ENCODE measurements at regions not wholly inside any gene's neighbourhood (a gene's known extent, or its start where the extent isn't known, plus 50 kb on each side); places are given as distances from the start of the nearest gene placed in this dataset.

DNA sequence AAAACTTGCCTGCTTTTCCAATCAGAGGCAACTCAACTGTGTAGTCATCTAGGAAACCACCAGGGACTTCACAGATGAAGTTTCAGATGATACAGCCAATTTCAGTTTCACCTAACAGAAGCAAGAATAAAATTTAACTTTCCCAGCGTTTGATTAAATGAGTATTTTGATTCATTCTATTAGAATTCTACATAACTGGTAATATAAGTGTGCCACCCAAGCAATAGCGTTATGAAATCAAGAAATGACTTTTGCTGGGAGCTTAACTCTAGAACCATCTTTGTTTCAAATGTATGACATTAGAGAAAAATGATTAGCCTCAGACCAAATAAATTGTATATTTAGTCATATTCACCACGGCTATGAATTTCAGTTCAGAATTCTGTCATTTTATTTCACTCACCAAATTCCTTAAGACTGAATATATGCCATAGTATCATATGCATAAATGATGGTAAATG is 239.3 kb downstream of the NRIP1 start:
- H3K79me2 ChIP-seq (ENCODE audit: low read length): no peaks in the 10 kb centered on the region
- POLR2A ChIA-PET (ENCODE audit: unreplicated experiment): no interaction called here
- H3F3A ChIP-seq (ENCODE audit: low read length, unreplicated experiment): no peaks in the 10 kb centered on the region
- no peaks in the 10 kb centered on the region for H4K20me1 ChIP-seq (ENCODE audit: low read length)
- H3K4me3 ChIP-seq (ENCODE audit: low read length): no peak overlapping the region
- H3K27ac ChIP-seq (ENCODE audit: low read length): no peak overlapping the region
- DNase-seq (no peak), ATAC-seq (no peak)
- H3K9ac ChIP-seq (ENCODE audit: low read length): no peak overlapping the region
- H3K4me2 ChIP-seq (ENCODE audit: low read length): no peak overlapping the region
- H3K9me3 ChIP-seq (ENCODE audit: low read length): no peaks in the 10 kb centered on the region
- intact Hi-C loops (cut with micrococcal nuclease): no loop called here
- H2AFZ ChIP-seq (ENCODE audit: low read length): no peak overlapping the region
- no peak for TF ChIP-seq EZH2phosphoT487 (IDR thresholded peaks at IDR 0.05; ENCODE audit: borderline replicate concordance, low read length)
- TF ChIP-seq CTCF (conservative IDR thresholded peaks at IDR 0.05; ENCODE audit: low read depth, low read length): no peak
- no peak for TF ChIP-seq EZH2 (IDR thresholded peaks at IDR 0.05; ENCODE audit: low read length, unreplicated experiment)
- no TSS peak for BruUV-seq (replicated peaks)
- H3K27me3 ChIP-seq (ENCODE audit: low read length): no peaks in the 10 kb centered on the region
- no peaks in the 10 kb centered on the region for H3K9me2 ChIP-seq (replicated peaks; ENCODE audit: low read length)
- peaks cover 4% of the 10 kb centered on the region; the same call in 1 of the 2 replicates for H3K4me1 ChIP-seq (ENCODE audit: insufficient read depth, low read length)
- CTCF ChIA-PET: no interaction called here
- no peaks in the 10 kb centered on the region for H3K36me3 ChIP-seq (ENCODE audit: low read depth, low read length)

DNA sequence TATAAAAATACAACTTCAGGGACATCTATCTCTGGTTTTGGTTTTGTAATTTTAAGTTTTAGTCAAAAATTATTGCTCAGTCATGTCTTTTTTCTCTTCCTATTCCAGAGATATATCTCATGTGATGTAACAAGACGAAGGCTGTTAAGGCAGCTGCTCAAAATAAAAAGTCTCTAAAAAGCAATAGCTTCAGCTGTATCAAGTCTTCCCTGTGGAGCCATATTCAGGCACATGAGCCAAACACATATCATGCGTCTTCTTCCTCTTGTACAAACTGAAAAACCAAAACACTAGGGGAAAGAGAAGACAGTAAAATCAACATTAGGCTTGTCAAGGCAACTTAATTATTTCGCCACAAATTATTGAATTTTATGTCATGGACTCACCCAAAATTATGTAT is 240.7 kb downstream of the NRIP1 start:
- Histone ChIP-seq H3K9me2 (replicated peaks; ENCODE audit: low read length) (no peaks in the 10 kb centered on the region), H3K9me3 (ENCODE audit: low read length) (no peaks in the 10 kb centered on the region), H3F3A (ENCODE audit: low read length, unreplicated experiment) (no peaks in the 10 kb centered on the region), H3K27ac (ENCODE audit: low read length) (no peak overlapping the region), H3K9ac (ENCODE audit: low read length) (no peak overlapping the region), H3K4me3 (ENCODE audit: low read length) (no peak overlapping the region), H3K4me2 (ENCODE audit: low read length) (no peak overlapping the region), H3K27me3 (ENCODE audit: low read length) (no peaks in the 10 kb centered on the region), H2AFZ (ENCODE audit: low read length) (no peak overlapping the region), H3K4me1 (ENCODE audit: insufficient read depth, low read length) (no peaks in the 10 kb centered on the region), H4K20me1 (ENCODE audit: low read length) (no peaks in the 10 kb centered on the region), H3K79me2 (ENCODE audit: low read length) (no peaks in the 10 kb centered on the region), H3K36me3 (ENCODE audit: low read depth, low read length) (no peaks in the 10 kb centered on the region)
- ChIA-PET POLR2A (ENCODE audit: unreplicated experiment) (no interaction called here), CTCF (no interaction called here)
- ATAC-seq (no peak), DNase-seq (no peak)
- intact Hi-C loops (cut with micrococcal nuclease): no loop called here
- BruUV-seq (replicated peaks): no TSS peak
- TF ChIP-seq EZH2phosphoT487 (IDR thresholded peaks at IDR 0.05; ENCODE audit: borderline replicate concordance, low read length) (no peak), EZH2 (IDR thresholded peaks at IDR 0.05; ENCODE audit: low read length, unreplicated experiment) (no peak), CTCF (conservative IDR thresholded peaks at IDR 0.05; ENCODE audit: low read depth, low read length) (no peak)

DNA sequence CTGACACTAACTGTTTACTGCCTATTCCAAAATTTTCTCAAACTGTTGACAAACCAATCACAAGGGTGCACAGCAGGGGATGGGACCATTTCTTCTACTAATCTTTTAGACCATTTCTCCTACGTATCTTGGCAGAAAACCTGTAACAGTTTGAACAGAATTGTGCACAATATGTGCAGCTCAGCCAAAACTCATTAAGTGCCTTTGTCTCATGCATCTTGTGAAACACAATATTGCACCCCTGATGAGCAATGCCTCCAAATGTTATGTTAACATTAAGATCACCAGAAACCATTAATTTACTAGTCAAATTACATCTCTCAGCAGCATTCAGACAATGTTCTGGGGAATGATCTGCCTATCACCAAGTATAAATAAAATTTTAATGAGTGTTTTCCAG is 247.5 kb downstream of the NRIP1 start:
- Histone ChIP-seq H3K4me3 (ENCODE audit: low read length) (no peak overlapping the region), H4K20me1 (ENCODE audit: low read length) (no peaks in the 10 kb centered on the region), H3K9me3 (ENCODE audit: low read length) (no peaks in the 10 kb centered on the region), H3K9ac (ENCODE audit: low read length) (no peak overlapping the region), H2AFZ (ENCODE audit: low read length) (no peak overlapping the region), H3K27ac (ENCODE audit: low read length) (no peak overlapping the region), H3K36me3 (ENCODE audit: low read depth, low read length) (no peaks in the 10 kb centered on the region), H3F3A (ENCODE audit: low read length, unreplicated experiment) (no peaks in the 10 kb centered on the region), H3K27me3 (ENCODE audit: low read length) (no peaks in the 10 kb centered on the region), H3K9me2 (replicated peaks; ENCODE audit: low read length) (no peaks in the 10 kb centered on the region), H3K4me1 (ENCODE audit: insufficient read depth, low read length) (no peaks in the 10 kb centered on the region), H3K79me2 (ENCODE audit: low read length) (no peaks in the 10 kb centered on the region), H3K4me2 (ENCODE audit: low read length) (no peak overlapping the region)
- ChIA-PET POLR2A (ENCODE audit: unreplicated experiment) (no interaction called here), CTCF (no interaction called here)
- intact Hi-C loops (cut with micrococcal nuclease): no loop called here
- DNase-seq (no peak), ATAC-seq (no peak)
- BruUV-seq (replicated peaks): no TSS peak
- TF ChIP-seq EZH2phosphoT487 (IDR thresholded peaks at IDR 0.05; ENCODE audit: borderline replicate concordance, low read length) (no peak), EZH2 (IDR thresholded peaks at IDR 0.05; ENCODE audit: low read length, unreplicated experiment) (no peak), CTCF (conservative IDR thresholded peaks at IDR 0.05; ENCODE audit: low read depth, low read length) (no peak)
